Left hindlimb (tissue), 1 donor: ENCODE measurements at regions not wholly inside any gene's neighbourhood (a gene's known extent, or its start where the extent isn't known, plus 50 kb on each side); places are given as distances from the start of the nearest gene placed in this dataset.

Experiments used
- DNase-seq: peaks from one replicate; pipeline ENCODE4 v3.0.0-alpha.2; 2018

DNA sequence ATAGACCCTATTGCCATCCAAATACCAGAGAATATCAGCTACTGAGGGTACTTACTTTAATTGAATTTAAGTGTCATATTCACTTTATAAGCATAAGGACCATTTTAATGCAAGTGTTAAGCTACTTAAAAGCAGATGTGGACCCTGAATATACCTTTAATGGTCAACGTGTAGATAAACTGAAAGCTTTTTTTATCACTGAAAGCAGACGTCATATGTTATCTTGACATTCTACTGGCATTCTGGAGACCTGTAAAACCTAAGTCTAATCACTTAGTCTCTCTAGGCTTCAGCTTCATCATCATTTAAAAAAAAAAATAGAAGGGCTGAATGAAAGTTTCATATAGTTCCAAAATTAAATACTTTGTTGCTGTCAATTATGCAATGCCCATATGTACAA, 116.5 kb downstream of the ELAPOR2 start:
- no peak for DNase-seq

DNA sequence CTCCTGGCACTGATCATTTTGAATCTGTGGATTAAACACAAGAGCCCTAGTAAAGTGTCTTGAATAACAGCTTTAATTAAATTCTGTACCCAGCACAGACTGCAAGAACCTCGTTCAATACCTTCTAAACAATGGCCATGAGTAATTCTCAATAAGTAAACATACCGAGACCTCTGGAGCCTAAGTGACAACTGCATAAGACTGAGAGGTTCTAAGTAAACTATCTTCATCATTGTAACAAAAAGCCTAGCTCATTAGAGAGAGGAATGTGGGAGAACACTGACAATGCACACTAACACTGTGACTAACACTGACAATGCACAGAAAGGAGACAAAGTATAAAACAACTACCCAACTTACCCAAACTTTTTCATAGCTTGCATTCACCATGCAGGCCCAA, 117.4 kb downstream of the ELAPOR2 start:
- no peak for DNase-seq

- no peak for DNase-seq
Measured at GRCh38 chr7:86939197-86939814, 120.1 kb downstream of the ELAPOR2 start.

- DNase-seq, result no peak
Measured at GRCh38 chr7:86937363-86937878, 122.0 kb downstream of the ELAPOR2 start.

DNA sequence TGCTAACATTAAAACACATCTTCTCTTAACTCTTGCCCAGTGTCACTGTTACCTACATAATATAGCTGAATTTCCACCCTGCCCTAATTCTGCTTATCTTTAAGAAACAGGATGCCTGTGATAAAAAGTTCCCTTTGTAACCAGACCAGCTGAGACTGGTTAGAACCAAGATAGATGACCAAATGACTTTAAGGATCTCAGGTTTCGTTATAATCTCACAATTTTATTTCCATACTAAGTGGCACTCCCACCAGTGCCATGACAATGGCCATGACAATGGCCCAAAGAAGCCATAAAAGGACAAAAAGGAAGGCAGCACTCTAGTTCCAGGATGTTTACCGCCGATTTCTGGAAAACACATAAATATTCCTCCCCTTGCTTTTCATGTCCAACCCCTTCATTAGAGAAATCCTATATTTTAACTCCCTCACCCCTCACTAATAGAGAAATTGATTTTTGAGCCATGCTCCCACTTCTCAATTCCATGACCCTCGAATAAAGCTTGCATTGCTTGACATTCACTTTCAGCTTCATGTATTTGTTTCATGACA, 126.1 kb downstream of the ELAPOR2 start:
- no peak for DNase-seq

DNA sequence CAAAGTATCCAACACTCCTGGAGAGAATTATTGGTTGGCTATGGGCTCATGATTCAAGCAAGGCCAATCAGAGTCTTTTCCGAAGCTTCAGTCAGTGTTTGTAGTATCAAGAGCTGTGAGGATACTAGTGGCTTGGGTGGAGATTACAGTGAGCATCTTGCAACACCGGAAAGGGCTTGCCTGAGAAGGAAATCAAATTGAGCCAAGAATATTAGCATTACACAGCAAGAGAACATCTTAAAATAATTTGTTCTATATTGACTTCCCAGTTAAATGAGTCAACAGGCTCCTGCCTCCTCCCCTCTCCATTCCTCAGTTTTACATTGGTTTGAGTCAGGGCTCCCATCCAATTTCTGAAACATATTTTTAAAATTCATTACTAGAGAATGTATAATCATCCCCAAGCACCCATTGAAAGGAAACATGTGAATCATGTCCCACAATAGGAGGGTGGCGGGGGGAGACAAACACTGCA, 127.4 kb downstream of the ELAPOR2 start:
- DNase-seq, result no peak

DNA sequence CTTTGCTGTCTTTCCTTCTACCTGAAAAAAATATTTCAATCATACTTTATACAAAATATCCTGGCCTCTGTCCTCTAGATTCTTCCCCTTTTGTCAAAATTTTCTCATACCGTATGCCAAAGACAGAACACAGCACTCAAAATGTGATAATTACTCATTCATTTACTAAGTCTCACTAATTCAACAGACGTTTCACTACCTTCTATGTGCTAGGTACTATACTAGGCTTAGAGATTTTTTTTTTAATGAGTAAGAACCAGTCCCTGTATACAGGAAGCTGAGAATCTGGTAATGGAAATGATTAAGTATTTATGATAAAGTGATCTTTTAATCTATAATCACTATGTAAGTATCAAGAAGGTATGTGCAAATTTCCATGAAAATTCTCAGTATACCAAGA, 128.0 kb downstream of the ELAPOR2 start:
- no peak for DNase-seq

DNA sequence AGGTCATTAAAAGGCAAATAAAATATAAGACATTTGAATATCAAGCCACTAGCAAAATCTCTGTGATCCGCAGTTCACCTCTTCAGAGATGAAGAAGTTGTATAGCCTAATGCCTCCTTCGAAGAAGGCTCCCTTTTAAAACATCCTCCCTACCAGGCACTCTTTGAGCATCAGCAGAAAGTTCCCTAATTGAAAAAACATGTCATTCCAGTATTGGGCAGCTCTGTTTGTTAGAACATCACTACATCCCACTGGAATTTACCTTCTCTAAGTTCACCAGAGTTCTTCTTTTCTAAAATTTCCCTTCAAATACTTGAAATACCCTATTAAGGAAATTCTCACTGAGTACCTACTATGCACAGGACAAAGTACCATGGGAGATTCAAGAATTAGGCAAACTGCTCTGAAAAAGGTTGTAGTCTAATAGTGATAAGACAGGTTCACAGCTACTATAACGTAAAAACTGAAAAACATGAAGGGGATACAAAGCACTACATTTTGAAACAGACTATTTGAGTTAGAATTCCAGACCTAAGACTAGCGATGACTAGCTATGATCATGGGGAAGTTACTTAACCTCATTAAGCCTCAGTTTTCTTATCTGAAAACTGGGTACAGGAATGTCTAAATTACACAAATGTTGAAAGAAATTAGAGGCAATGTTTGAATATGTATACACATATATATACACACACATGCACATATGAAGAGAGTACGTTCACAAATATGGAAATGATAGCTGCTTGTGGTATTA, 128.7 kb downstream of the ELAPOR2 start:
- no peak for DNase-seq

DNA sequence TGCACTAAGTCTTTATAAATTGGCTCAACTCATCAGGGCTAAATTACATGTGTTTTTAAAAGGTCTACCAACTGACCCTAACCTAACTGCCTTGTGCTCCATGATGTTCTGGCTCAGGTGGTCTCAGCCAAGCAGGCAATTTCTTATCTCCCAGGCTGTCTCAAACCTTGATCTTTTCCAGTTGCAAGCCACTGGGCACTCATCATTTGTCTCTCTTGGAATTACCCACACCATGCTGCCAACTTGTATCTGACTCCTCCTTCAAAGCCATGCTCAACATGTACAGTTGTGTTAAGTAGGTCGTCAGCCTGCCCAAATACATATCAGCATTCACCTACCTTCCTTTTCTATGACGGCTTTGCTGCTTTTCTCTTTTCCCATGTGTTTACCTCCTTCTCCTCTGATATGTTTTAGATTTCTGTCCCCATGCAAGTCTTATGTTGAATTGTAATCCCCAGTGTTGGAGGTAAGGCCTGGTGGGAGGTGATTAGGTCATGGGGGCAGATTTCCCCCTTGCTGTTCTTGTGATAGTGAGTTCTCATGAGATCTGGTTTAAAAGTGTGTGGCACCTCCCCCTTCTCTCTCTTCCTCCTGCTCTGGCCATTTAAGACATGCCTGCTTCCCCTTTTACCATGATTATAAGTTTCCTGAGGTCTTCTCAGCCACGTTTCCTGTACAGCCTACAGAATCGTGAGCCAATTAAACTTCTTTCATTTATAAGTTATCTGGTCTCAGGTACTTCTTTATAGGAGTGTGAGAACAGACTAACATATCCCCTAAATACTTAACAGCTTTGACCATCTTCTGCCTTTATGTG, 130.0 kb downstream of the ELAPOR2 start:
- no peak for DNase-seq

GRCh38 chr7:86928308-86928707, 131.1 kb downstream of the ELAPOR2 start:
- no peak for DNase-seq

DNA sequence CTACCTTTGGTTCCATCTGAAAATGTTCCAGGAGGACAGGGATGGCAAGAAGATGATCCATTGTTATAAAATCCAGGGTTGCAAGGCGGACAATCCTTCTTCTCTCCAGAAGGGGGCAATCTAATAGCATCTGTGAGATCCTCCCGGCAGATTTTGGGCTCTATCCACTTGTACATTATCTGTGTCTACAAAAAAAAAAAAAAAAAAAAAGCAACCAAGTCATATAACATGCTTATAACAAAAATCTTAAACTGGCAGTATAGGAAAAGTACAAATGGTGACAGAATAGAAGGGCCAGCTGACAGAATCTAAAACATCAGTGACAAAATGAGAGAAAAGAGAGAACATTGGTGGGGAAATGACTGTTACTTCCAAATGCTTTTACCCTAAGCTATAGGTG, 132.7 kb downstream of the ELAPOR2 start:
- DNase-seq, result no peak

- no peak for DNase-seq
Measured at GRCh38 chr7:86925221-86925620, 134.2 kb downstream of the ELAPOR2 start.

GRCh38 chr7:86923527-86923926, 135.9 kb downstream of the ELAPOR2 start:
- DNase-seq, result no peak

- no peak for DNase-seq
Measured at GRCh38 chr7:86920154-86920553, 139.3 kb downstream of the ELAPOR2 start.

GRCh38 chr7:86918245-86918644, 141.2 kb downstream of the ELAPOR2 start:
- DNase-seq, result no peak

GRCh38 chr7:86916277-86916825, 143.1 kb downstream of the ELAPOR2 start:
- no peak for DNase-seq

DNA sequence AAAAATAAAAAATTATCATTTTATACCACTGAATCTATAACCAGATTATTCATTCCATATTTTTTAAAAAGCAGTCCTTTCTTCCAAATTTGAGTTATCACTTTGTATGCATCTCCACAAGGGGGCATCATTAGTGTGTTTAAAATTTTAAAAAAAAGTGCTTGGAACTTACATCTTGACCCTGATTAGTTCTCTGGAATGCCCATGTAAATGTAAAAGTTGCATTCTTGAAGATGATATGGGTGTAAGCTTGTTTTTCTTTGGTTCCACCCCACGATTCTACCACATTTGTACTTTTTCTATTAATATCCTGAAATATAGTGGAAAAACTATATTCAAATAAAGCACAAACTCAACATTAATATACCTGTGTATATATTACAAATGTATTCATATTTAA, 144.9 kb downstream of the ELAPOR2 start:
- DNase-seq, result no peak
